CD4-positive, CD25-positive, alpha-beta regulatory T cell (primary cell): ENCODE measurements at regions not wholly inside any gene's neighbourhood (a gene's known extent, or its start where the extent isn't known, plus 50 kb on each side); places are given as distances from the start of the nearest gene placed in this dataset.

Experiments
- ATAC-seq, 2 donors: fragments of 150-1000 bp; cut with Tn5 transposase; one replicate each; pipeline ENCODE4 v1.10.0; 2021; ENCODE audit warnings: low read depth in 2 of 2, moderate number of reproducible peaks in 2 of 2, moderate library complexity in 1 of 2
- DNase-seq, 3 donors: peaks; one replicate each; pipeline versions ENCODE4 v3.0.0 to v3.0.0-alpha.2; 2012 to 2022; ENCODE audit warnings: mixed read lengths in 1 of 3
- H3K27ac ChIP-seq: one replicate; pipeline ENCODE4 v1.7.0; 2013; ENCODE audit warnings: mild to moderate bottlenecking, low read length; ENCODE audit not compliant: insufficient read depth, poor library complexity, severe bottlenecking
- H3K27me3 ChIP-seq: one replicate; pipeline ENCODE4 v1.7.0; 2013; ENCODE audit warnings: low read length; ENCODE audit not compliant: control insufficient read depth, insufficient read depth
- H3K36me3 ChIP-seq: one replicate; pipeline ENCODE4 v1.7.0; 2013; ENCODE audit warnings: mild to moderate bottlenecking, low read length, moderate library complexity; ENCODE audit not compliant: control insufficient read depth, insufficient read depth
- H3K4me1 ChIP-seq: 2 replicates; pipeline ENCODE4 v1.7.0; 2013; ENCODE audit warnings: mild to moderate bottlenecking, low read length; ENCODE audit not compliant: insufficient read depth, control insufficient read depth, poor library complexity, severe bottlenecking
- H3K4me3 ChIP-seq: one replicate; pipeline ENCODE4 v1.7.0; 2013; ENCODE audit warnings: low read depth, mild to moderate bottlenecking, low read length, moderate library complexity
- H3K9me3 ChIP-seq, 2 experiments: 1 replicate in 1 of 2; 2 replicates in 1 of 2; pipeline ENCODE4 v1.7.0; 2013; ENCODE audit warnings: low read length in 2 of 2, mild to moderate bottlenecking in 1 of 2, moderate library complexity in 1 of 2; ENCODE audit not compliant: control insufficient read depth in 2 of 2
- H3K27ac Mint-ChIP-seq, 3 donors: one replicate each; pipeline ENCODE4 v1.8.0; 2020 to 2022; ENCODE audit warnings: mild to moderate bottlenecking in 3 of 3, mixed read lengths in 3 of 3, moderate library complexity in 2 of 3
- H3K27me3 Mint-ChIP-seq: one replicate; pipeline ENCODE4 v1.8.0; 2022; ENCODE audit warnings: mild to moderate bottlenecking, mixed read lengths
- H3K36me3 Mint-ChIP-seq: one replicate; pipeline ENCODE4 v1.8.0; 2020; ENCODE audit warnings: mixed read lengths
- H3K4me1 Mint-ChIP-seq, 4 donors: one replicate each; pipeline ENCODE4 v1.8.0; 2020 to 2022; ENCODE audit warnings: mixed read lengths in 4 of 4, mild to moderate bottlenecking in 1 of 4
- H3K4me3 Mint-ChIP-seq, 4 donors: one replicate each; pipeline ENCODE4 v1.8.0; 2020 to 2022; ENCODE audit warnings: mild to moderate bottlenecking in 4 of 4, mixed read lengths in 4 of 4, moderate library complexity in 3 of 4
- H3K9me3 Mint-ChIP-seq, 7 donors: one replicate each; pipeline ENCODE4 v1.8.0; 2020 to 2022; ENCODE audit warnings: mixed read lengths in 7 of 7, mild to moderate bottlenecking in 3 of 7, moderate library complexity in 2 of 7

- Mint-ChIP-seq H3K4me1 (peaks cover 10 to 45% (median 41%) of the 10 kb centered on the region in 4 donors), H3K36me3 (no peaks in the 10 kb centered on the region), H3K9me3 (peaks cover 0 to 3% (median 0%) of the 10 kb centered on the region in 7 donors), H3K27me3 (no peaks in the 10 kb centered on the region), H3K4me3 (no peak overlapping the region), H3K27ac (no peak overlapping the region)
- DNase-seq (no peak), ATAC-seq (no peak)
- Histone ChIP-seq H3K4me3 (no peak overlapping the region), H3K9me3 (no peaks in the 10 kb centered on the region), H3K27ac (no peak overlapping the region), H3K4me1 (peaks cover 33% of the 10 kb centered on the region), H3K36me3 (no peaks in the 10 kb centered on the region), H3K27me3 (no peaks in the 10 kb centered on the region)
Measured at GRCh38 chr6:14638435-14638905, 520.9 kb downstream of the CD83 start.

DNA sequence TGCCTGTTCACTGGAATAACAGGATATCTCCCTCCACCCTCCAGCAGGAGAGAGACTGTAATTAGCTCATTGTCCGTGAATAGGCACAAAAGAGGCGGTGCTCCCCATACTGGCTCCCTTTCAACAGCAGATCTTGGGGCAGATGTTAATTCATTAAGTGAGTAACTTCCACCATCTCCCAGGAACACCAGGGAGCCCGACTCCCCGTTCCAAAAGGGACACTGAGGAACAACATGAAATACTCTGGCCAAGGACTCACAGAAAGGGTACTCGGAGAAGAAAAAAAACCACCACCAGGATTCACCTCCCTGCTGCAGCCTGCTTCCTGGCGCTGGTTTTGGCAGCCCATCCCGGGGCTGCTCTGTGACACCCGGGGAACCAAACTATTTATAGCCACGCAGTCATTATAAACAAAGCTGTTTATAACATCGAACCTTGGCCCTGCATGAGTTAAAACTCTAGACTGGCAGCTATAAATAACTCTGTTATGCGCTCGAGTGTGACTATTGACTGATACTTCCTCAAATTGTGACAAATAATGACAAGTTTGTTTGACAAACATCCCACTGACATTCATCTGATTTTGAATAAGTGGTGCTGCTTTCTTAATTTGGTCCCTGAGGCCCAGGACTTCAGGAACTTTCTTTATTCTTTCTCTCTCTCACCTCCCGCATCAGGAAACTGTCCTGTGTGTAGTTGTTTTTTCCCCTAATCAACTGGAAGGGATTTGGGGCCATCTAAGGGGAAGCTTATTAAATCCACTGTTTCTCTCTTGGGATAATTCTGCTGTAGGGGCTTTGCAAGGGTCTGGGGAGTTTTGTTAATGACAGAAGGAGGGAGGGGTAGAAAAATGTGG is 521.6 kb downstream of the CD83 start:
- no peak overlapping the region for H3K4me3 Mint-ChIP-seq
- no peaks in the 10 kb centered on the region for H3K36me3 Mint-ChIP-seq
- Histone ChIP-seq H3K9me3 (no peaks in the 10 kb centered on the region), H3K4me1 (peaks cover 28% of the 10 kb centered on the region), H3K36me3 (no peaks in the 10 kb centered on the region), H3K4me3 (no peak overlapping the region), H3K27me3 (no peaks in the 10 kb centered on the region), H3K27ac (no peak overlapping the region)
- peaks cover 0 to 3% (median 0%) of the 10 kb centered on the region in 7 donors for H3K9me3 Mint-ChIP-seq
- DNase-seq (no peak), ATAC-seq (no peak)
- H3K27me3 Mint-ChIP-seq = no peaks in the 10 kb centered on the region
- peaks cover 10 to 38% (median 36%) of the 10 kb centered on the region in 4 donors for H3K4me1 Mint-ChIP-seq
- H3K27ac Mint-ChIP-seq = peak overlapping the region in 1 of 3 donors; percentile 87

- Histone ChIP-seq H3K27me3 (no peaks in the 10 kb centered on the region), H3K4me3 (no peak overlapping the region), H3K36me3 (no peaks in the 10 kb centered on the region), H3K9me3 (no peaks in the 10 kb centered on the region), H3K4me1 (peaks cover 18% of the 10 kb centered on the region), H3K27ac (no peak overlapping the region)
- no peaks in the 10 kb centered on the region for H3K36me3 Mint-ChIP-seq
- H3K4me3 Mint-ChIP-seq = no peak overlapping the region
- H3K9me3 Mint-ChIP-seq = peaks cover 0 to 3% (median 0%) of the 10 kb centered on the region in 7 donors
- H3K4me1 Mint-ChIP-seq = peaks cover 9 to 29% (median 26%) of the 10 kb centered on the region in 4 donors
- no peak overlapping the region for H3K27ac Mint-ChIP-seq
- DNase-seq (no peak), ATAC-seq (no peak)
- no peaks in the 10 kb centered on the region for H3K27me3 Mint-ChIP-seq
Measured at GRCh38 chr6:14639983-14640599, 522.5 kb downstream of the CD83 start.

DNA sequence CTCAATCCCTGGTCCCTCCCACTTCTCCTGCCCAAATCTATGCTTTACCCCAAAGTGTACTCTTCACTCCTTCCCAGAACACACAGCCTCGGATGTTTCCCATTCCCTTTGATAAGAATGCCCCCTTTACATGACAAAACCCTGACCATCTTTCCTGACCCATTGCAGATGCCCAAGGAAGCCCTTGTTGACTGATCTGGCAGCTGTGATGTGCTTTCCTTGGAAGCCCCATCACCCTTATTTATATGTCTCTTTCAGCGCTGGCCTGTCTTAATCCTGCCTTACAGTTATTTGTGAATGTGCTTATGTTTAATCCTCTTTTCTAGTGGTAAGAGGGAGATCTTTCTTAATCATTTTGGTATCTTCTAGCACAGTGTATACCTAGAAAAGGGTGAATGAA is 523.1 kb downstream of the CD83 start:
- H3K4me1 Mint-ChIP-seq = peaks cover 4 to 24% (median 21%) of the 10 kb centered on the region in 4 donors
- Histone ChIP-seq H3K27ac (no peak overlapping the region), H3K36me3 (no peaks in the 10 kb centered on the region), H3K9me3 (no peaks in the 10 kb centered on the region), H3K4me3 (no peak overlapping the region), H3K27me3 (no peaks in the 10 kb centered on the region), H3K4me1 (peaks cover 13% of the 10 kb centered on the region)
- peaks cover 0 to 3% (median 0%) of the 10 kb centered on the region in 7 donors for H3K9me3 Mint-ChIP-seq
- no peaks in the 10 kb centered on the region for H3K36me3 Mint-ChIP-seq
- DNase-seq = no peak
- ATAC-seq = no peak
- H3K4me3 Mint-ChIP-seq = no peak overlapping the region
- peak overlapping the region in 1 of 3 donors; percentile 49 for H3K27ac Mint-ChIP-seq
- no peaks in the 10 kb centered on the region for H3K27me3 Mint-ChIP-seq

DNA sequence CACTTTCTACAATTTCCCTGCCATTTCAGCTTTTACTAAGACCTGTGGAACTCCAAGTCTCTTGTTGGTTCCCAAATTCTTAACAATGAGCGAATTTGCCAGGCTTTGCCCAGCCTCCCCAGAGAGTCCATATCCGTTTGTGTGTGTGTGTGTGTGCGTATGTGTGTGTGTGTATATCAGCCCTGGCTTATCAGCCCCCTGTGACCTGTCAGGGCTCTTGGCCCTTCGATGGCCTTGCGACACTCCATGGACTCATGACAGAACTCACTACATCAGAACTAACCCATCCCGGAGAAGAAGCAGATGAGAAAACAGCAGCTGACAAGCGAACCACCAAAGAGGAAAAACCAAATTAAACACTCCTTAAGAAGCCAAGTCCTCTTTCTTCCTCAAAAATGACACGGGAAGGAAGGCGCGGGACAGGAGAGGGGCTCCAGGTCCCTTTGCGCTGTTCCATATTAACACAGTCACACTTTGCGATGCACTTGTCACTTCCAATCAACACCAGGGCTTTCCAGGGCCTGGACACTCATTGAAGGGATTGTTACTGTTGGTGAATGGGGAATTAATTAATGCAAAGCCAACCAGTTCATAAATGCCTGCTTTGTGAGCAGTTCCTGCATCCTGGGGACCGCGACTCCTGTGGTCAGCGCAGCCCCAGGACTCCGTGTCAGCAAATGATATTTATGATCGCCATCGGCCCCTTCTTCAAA is 524.0 kb downstream of the CD83 start:
- peaks cover 0 to 3% (median 0%) of the 10 kb centered on the region in 7 donors for H3K9me3 Mint-ChIP-seq
- no peaks in the 10 kb centered on the region for H3K27me3 ChIP-seq
- no peaks in the 10 kb centered on the region for H3K9me3 ChIP-seq
- ATAC-seq = no peak
- no peak overlapping the region for H3K27ac Mint-ChIP-seq
- H3K36me3 Mint-ChIP-seq = no peaks in the 10 kb centered on the region
- H3K27me3 Mint-ChIP-seq = no peaks in the 10 kb centered on the region
- H3K27ac ChIP-seq = no peak overlapping the region
- H3K36me3 ChIP-seq = no peaks in the 10 kb centered on the region
- H3K4me3 Mint-ChIP-seq = no peak overlapping the region
- no peak for DNase-seq
- peaks cover 4 to 15% (median 12%) of the 10 kb centered on the region in 4 donors for H3K4me1 Mint-ChIP-seq
- H3K4me3 ChIP-seq = no peak overlapping the region
- H3K4me1 ChIP-seq = peaks cover 3% of the 10 kb centered on the region

- H3K27ac Mint-ChIP-seq = no peak overlapping the region
- ATAC-seq = no peak
Measured at GRCh38 chr6:14642136-14642505, 524.5 kb downstream of the CD83 start.

DNA sequence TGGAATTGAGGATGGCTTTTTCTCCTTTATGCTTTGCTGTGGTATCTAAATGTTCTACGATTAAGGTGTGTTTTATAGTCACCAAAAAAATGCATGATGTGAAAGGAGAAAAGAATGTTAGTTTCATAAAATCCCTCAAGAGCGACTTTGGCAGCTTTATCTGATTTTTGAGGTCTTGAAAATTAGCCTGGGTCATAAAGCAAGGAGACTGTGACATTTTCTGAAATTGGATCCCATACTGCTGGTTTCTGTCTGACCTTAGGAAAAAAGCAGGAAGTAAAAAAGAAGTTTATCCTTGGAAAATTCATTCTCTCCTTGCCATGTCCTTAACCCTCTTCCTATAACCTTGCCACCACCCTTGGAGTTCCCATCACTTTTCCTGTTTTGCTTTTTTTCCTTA is 525.3 kb downstream of the CD83 start:
- Mint-ChIP-seq H3K27ac (no peak overlapping the region), H3K27me3 (no peaks in the 10 kb centered on the region)
- no peak for ATAC-seq

More at GRCh38 chr6:14642136-14642505, 524.5 kb downstream of the CD83 start:
- H3K27ac ChIP-seq = no peak overlapping the region
- no peaks in the 10 kb centered on the region for H3K36me3 ChIP-seq
- Mint-ChIP-seq H3K27me3 (no peaks in the 10 kb centered on the region), H3K36me3 (no peaks in the 10 kb centered on the region), H3K9me3 (peaks cover 0 to 3% (median 0%) of the 10 kb centered on the region in 7 donors), H3K4me3 (no peak overlapping the region), H3K4me1 (peaks cover 2 to 9% (median 6%) of the 10 kb centered on the region in 4 donors)
- H3K9me3 ChIP-seq = no peaks in the 10 kb centered on the region
- no peak for DNase-seq
- H3K27me3 ChIP-seq = no peaks in the 10 kb centered on the region
- H3K4me3 ChIP-seq = no peak overlapping the region
- H3K4me1 ChIP-seq = no peaks in the 10 kb centered on the region

More for the DNA sequence above, 525.3 kb downstream of the CD83 start:
- Histone ChIP-seq H3K9me3 (no peaks in the 10 kb centered on the region), H3K4me1 (no peaks in the 10 kb centered on the region), H3K4me3 (no peak overlapping the region), H3K36me3 (no peaks in the 10 kb centered on the region), H3K27me3 (no peaks in the 10 kb centered on the region), H3K27ac (no peak overlapping the region)
- no peak for DNase-seq
- Mint-ChIP-seq H3K4me3 (no peak overlapping the region), H3K36me3 (no peaks in the 10 kb centered on the region), H3K4me1 (peaks cover 0 to 5% (median 2%) of the 10 kb centered on the region in 4 donors), H3K9me3 (no peaks in the 10 kb centered on the region)
